ENCODE measurements at regions not wholly inside any gene's neighbourhood (a gene's known extent, or its start where the extent isn't known, plus 50 kb on each side); places are given as distances from the start of the nearest gene placed in this dataset.
A peak's percentile ranks its signal among the peaks of the same experiment; 100 is the strongest.

DNA sequence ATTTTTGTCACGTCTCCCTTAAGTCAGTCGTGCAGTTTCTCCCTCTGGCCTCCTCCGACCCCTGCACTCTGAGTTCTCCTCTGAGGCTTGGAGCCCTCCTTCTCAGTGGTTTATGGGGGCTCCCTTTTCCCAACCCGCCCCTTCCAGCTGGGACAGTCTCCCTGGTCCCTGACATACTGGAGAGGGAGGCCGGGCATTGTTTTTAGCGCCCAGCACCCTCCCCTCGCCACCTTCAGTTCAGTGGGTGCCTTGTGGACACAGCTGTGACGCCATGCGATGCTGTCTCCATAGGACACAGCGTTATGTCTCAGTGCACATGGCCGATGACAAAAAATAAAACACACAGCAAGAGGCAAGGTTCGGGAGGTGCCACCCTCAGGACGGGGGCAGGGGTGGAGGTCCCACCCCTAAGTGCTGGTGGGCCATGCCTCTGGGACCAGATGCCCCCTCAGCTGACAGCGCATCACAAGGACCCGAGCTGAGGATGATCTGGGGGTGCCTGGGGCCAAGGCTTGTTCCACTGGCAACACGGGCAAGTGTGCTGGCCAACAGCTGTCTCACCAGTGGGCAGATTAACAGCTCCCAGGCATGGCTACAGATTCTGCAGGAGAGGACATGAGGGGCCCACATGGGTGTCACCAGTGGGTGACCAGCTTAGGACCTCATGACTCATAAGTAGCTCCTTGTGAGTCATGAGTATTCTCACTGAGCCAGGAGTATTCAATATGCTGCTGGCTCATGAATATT lies 81.6 kb downstream of the PLXNA1 start:
- DNase-seq (ENCODE audit: low read depth), result peak; percentile 27
- no peak overlapping the region for H3K4me3 ChIP-seq (replicated peaks; ENCODE audit: low read depth, low read length)
- TF ChIP-seq CTCF (IDR thresholded peaks at IDR 0.05; ENCODE audit: low read length, missing control alignments), result no peak

GRCh38 chr3:127065138-127065427 lies 82.2 kb downstream of the PLXNA1 start:
- H3K4me3 ChIP-seq (replicated peaks; ENCODE audit: low read depth, low read length), result no peak overlapping the region
- DNase-seq (ENCODE audit: low read depth), result no peak
- TF ChIP-seq CTCF (IDR thresholded peaks at IDR 0.05; ENCODE audit: low read length, missing control alignments), result no peak

- no peak for DNase-seq (ENCODE audit: low read depth)
- no peak for TF ChIP-seq CTCF (IDR thresholded peaks at IDR 0.05; ENCODE audit: low read length, missing control alignments)
- no peak overlapping the region for H3K4me3 ChIP-seq (replicated peaks; ENCODE audit: low read depth, low read length)
These were observed 82.8 kb downstream of the PLXNA1 start for GRCh38 chr3:127065561-127066290.

DNA sequence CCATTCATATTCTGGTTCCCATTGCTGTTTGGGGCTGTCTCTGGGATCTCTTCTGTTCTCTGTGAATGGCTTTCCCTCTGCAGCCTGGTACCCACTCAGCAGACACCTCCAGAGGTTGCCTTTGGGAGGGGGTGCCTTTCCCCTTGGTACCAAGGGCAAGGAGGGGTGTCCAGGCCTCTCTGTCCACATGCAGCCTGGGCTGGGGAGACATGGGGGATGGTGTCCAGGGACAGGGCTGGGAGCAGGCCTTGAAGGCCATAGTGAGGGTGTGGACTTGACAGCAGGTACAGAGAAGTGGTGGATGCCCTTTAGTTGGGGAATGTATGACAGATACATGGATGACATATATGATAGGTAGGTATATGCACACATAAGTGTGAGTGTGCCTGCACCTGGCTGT lies 83.7 kb downstream of the PLXNA1 start:
- no peak for DNase-seq (ENCODE audit: low read depth)
- TF ChIP-seq CTCF (IDR thresholded peaks at IDR 0.05; ENCODE audit: low read length, missing control alignments), result no peak
- H3K4me3 ChIP-seq (replicated peaks; ENCODE audit: low read depth, low read length), result no peak overlapping the region

- no peak for TF ChIP-seq CTCF (IDR thresholded peaks at IDR 0.05; ENCODE audit: low read length, missing control alignments)
- no peak overlapping the region for H3K4me3 ChIP-seq (replicated peaks; ENCODE audit: low read depth, low read length)
- no peak for DNase-seq (ENCODE audit: low read depth)
These were observed 84.4 kb downstream of the PLXNA1 start for GRCh38 chr3:127067116-127067910.

DNA sequence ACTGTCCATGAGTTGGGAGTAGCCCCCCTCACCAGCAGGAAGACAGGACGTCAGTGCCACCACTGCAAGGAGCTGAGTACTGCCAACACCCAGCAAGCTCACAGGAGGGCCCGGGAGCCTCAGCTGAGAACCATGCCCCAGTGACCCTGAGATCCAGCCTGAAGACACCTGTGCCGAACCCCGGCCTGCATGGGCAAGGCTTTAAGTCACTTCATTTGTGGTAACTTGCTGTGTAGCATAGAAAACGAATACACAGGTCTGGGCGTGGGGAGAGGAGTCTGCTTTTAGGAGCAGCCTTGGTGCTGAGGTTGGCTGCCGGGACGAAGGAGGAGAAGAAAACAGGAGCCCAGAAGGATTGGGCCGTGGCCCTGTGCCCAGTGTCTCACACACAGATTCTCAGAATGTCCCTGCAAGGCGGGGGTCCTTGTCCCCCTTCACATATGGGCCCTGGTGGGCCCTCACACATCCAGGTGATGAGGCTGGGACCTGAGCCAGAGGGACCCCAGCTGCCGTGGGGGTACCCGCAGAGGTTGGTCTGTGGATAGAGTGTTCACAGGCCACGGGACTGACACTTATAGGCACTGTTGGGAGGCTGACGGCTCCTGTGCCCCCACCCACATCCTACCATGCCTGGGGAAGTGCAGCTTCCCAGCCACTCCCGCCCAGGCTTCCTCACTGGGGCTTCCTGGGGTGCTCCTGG lies 85.3 kb downstream of the PLXNA1 start:
- DNase-seq (ENCODE audit: low read depth), result no peak
- H3K4me3 ChIP-seq (replicated peaks; ENCODE audit: low read depth, low read length), result no peak overlapping the region
- no peak for TF ChIP-seq CTCF (IDR thresholded peaks at IDR 0.05; ENCODE audit: low read length, missing control alignments)

Data from fibroblast of pulmonary artery (primary cell).